ENCODE measurements at regions not wholly inside any gene's neighbourhood (a gene's known extent, or its start where the extent isn't known, plus 50 kb on each side); places are given as distances from the start of the nearest gene placed in this dataset.

GRCh38 chr2:241994556-241995213 is 125.2 kb downstream of the RTP5 start:
- Histone ChIP-seq H3K9me3 (ENCODE audit: insufficient read depth, low read length) (no peaks in the 10 kb centered on the region), H3K79me2 (ENCODE audit: insufficient read depth, low read length) (no peaks in the 10 kb centered on the region), H2AFZ (ENCODE audit: low read depth, low read length, severe bottlenecking) (no peak overlapping the region), H3K9me2 (replicated peaks; ENCODE audit: insufficient read depth, low read length) (no peaks in the 10 kb centered on the region), H3F3A (ENCODE audit: insufficient read depth) (no peaks in the 10 kb centered on the region), H4K20me1 (ENCODE audit: low read depth, low read length) (no peaks in the 10 kb centered on the region), H3K9ac (ENCODE audit: low read length) (no peak overlapping the region), H3K27me3 (ENCODE audit: low read length) (0 out of 2 replicates have a peak, but pooled peaks cover under 1% of the 10 kb centered on the region), H3K27ac (ENCODE audit: low read depth, low read length) (no peak overlapping the region), H3K4me3 (ENCODE audit: insufficient read depth, low read length, poor library complexity, severe bottlenecking) (no peak overlapping the region), H3K36me3 (ENCODE audit: low read length) (no peaks in the 10 kb centered on the region), H3K4me2 (ENCODE audit: low read depth, low read length, poor library complexity, severe bottlenecking) (no peak overlapping the region)
- no peak for TF ChIP-seq EZH2phosphoT487 (conservative IDR thresholded peaks at IDR 0.05; ENCODE audit: low read length)
- TF ChIP-seq CTCF (IDR thresholded peaks at IDR 0.05; ENCODE audit: insufficient read depth, low read length, poor library complexity, severe bottlenecking), result no peak

- no peaks in the 10 kb centered on the region for H3K9me3 ChIP-seq (ENCODE audit: insufficient read depth, low read length)
Observed at GRCh38 chr2:241996100-241996499, 126.6 kb downstream of the RTP5 start.

GRCh38 chr2:241997017-241997416 is 127.5 kb downstream of the RTP5 start:
- TF ChIP-seq CTCF (IDR thresholded peaks at IDR 0.05; ENCODE audit: insufficient read depth, low read length, poor library complexity, severe bottlenecking), result no peak
- no peak for TF ChIP-seq EZH2phosphoT487 (conservative IDR thresholded peaks at IDR 0.05; ENCODE audit: low read length)
- no peaks in the 10 kb centered on the region for H3K9me3 ChIP-seq (ENCODE audit: insufficient read depth, low read length)
- H3K79me2 ChIP-seq (ENCODE audit: insufficient read depth, low read length), result no peaks in the 10 kb centered on the region
- H4K20me1 ChIP-seq (ENCODE audit: low read depth, low read length), result no peaks in the 10 kb centered on the region
- no peaks in the 10 kb centered on the region for H3F3A ChIP-seq (ENCODE audit: insufficient read depth)
- H3K9me2 ChIP-seq (replicated peaks; ENCODE audit: insufficient read depth, low read length), result no peaks in the 10 kb centered on the region
- H3K9ac ChIP-seq (ENCODE audit: low read length), result no peak overlapping the region
- no peak overlapping the region for H3K4me2 ChIP-seq (ENCODE audit: low read depth, low read length, poor library complexity, severe bottlenecking)
- H3K27ac ChIP-seq (ENCODE audit: low read depth, low read length), result no peak overlapping the region
- H3K36me3 ChIP-seq (ENCODE audit: low read length), result no peaks in the 10 kb centered on the region
- H3K4me3 ChIP-seq (ENCODE audit: insufficient read depth, low read length, poor library complexity, severe bottlenecking), result no peak overlapping the region
- 0 out of 2 replicates have a peak, but pooled peaks cover 3% of the 10 kb centered on the region for H3K27me3 ChIP-seq (ENCODE audit: low read length)
- H2AFZ ChIP-seq (ENCODE audit: low read depth, low read length, severe bottlenecking), result no peak overlapping the region

More at GRCh38 chr2:241996100-241996499, 126.6 kb downstream of the RTP5 start:
- H3K9me2 ChIP-seq (replicated peaks; ENCODE audit: insufficient read depth, low read length), result no peaks in the 10 kb centered on the region
- H3K4me3 ChIP-seq (ENCODE audit: insufficient read depth, low read length, poor library complexity, severe bottlenecking), result no peak overlapping the region
- no peaks in the 10 kb centered on the region for H3K36me3 ChIP-seq (ENCODE audit: low read length)
- H3K79me2 ChIP-seq (ENCODE audit: insufficient read depth, low read length), result no peaks in the 10 kb centered on the region
- H4K20me1 ChIP-seq (ENCODE audit: low read depth, low read length), result no peaks in the 10 kb centered on the region
- no peak overlapping the region for H3K9ac ChIP-seq (ENCODE audit: low read length)
- no peak overlapping the region for H3K4me2 ChIP-seq (ENCODE audit: low read depth, low read length, poor library complexity, severe bottlenecking)
- TF ChIP-seq EZH2phosphoT487 (conservative IDR thresholded peaks at IDR 0.05; ENCODE audit: low read length) (no peak), CTCF (IDR thresholded peaks at IDR 0.05; ENCODE audit: insufficient read depth, low read length, poor library complexity, severe bottlenecking) (no peak)
- no peaks in the 10 kb centered on the region for H3F3A ChIP-seq (ENCODE audit: insufficient read depth)
- H3K27ac ChIP-seq (ENCODE audit: low read depth, low read length), result no peak overlapping the region
- no peak overlapping the region for H2AFZ ChIP-seq (ENCODE audit: low read depth, low read length, severe bottlenecking)
- H3K27me3 ChIP-seq (ENCODE audit: low read length), result 0 out of 2 replicates have a peak, but pooled peaks cover 3% of the 10 kb centered on the region

Data from SU-DHL-6 (cell line).